RKO (cell line): ENCODE measurements at regions not wholly inside any gene's neighbourhood (a gene's known extent, or its start where the extent isn't known, plus 50 kb on each side); places are given as distances from the start of the nearest gene placed in this dataset.

Source experiments
- DNase-seq: peaks from one replicate; pipeline ENCODE4 v3.0.0-alpha.2; 2016; ENCODE audit warnings: low spot score

- no peak for DNase-seq
Measured at GRCh38 chr5:8138884-8139283, 269.9 kb downstream of the MTRR start.

GRCh38 chr5:8150791-8151190 lies 281.8 kb downstream of the MTRR start:
- no peak for DNase-seq

- no peak for DNase-seq
Measured at GRCh38 chr5:8156706-8157105, 287.8 kb downstream of the MTRR start.

GRCh38 chr5:8157320-8157822 lies 288.4 kb downstream of the MTRR start:
- DNase-seq = no peak

GRCh38 chr5:8176101-8176693 lies 307.2 kb downstream of the MTRR start:
- no peak for DNase-seq

- peak; percentile 30 for DNase-seq
Measured at GRCh38 chr5:8184455-8185063, 315.6 kb downstream of the MTRR start.

GRCh38 chr5:8185852-8186251 lies 316.9 kb downstream of the MTRR start:
- no peak for DNase-seq

- no peak for DNase-seq
Measured at GRCh38 chr5:8188874-8189565, 320.1 kb downstream of the MTRR start.

GRCh38 chr5:8192840-8193239 lies 323.9 kb downstream of the MTRR start:
- no peak for DNase-seq

- DNase-seq = no peak
Measured at GRCh38 chr5:8196061-8196460, 327.1 kb downstream of the MTRR start.

- DNase-seq = no peak
Measured at GRCh38 chr5:8208307-8208706, 339.4 kb downstream of the MTRR start.

- DNase-seq = no peak
Measured at GRCh38 chr5:8209500-8209899, 340.6 kb downstream of the MTRR start.

GRCh38 chr5:8213701-8214240 lies 344.8 kb downstream of the MTRR start:
- DNase-seq = no peak

- DNase-seq = no peak
Measured at GRCh38 chr5:8216921-8217320, 348.0 kb downstream of the MTRR start.

- no peak for DNase-seq
Measured at GRCh38 chr5:8226148-8226547, 357.2 kb downstream of the MTRR start.

- no peak for DNase-seq
Measured at GRCh38 chr5:8227112-8227511, 358.2 kb downstream of the MTRR start.

- no peak for DNase-seq
Measured at GRCh38 chr5:8229551-8229950, 360.6 kb downstream of the MTRR start.

- DNase-seq = no peak
Measured at GRCh38 chr5:8230868-8231267, 361.9 kb downstream of the MTRR start.

- DNase-seq = no peak
Measured at GRCh38 chr5:8233479-8233878, 364.5 kb downstream of the MTRR start.

GRCh38 chr5:8234179-8234770 lies 365.3 kb downstream of the MTRR start:
- no peak for DNase-seq

GRCh38 chr5:8238080-8238479 lies 369.1 kb downstream of the MTRR start:
- no peak for DNase-seq

- DNase-seq = no peak
Measured at GRCh38 chr5:8239198-8239597, 370.2 kb downstream of the MTRR start.

GRCh38 chr5:8239646-8240045 lies 370.7 kb downstream of the MTRR start:
- no peak for DNase-seq
